Natural killer cell (primary cell): ENCODE measurements at regions not wholly inside any gene's neighbourhood (a gene's known extent, or its start where the extent isn't known, plus 50 kb on each side); places are given as distances from the start of the nearest gene placed in this dataset.
A peak's percentile ranks its signal among the peaks of the same experiment; 100 is the strongest.

ENCODE experiments used
- ATAC-seq, 3 donors: fragments of 150-1000 bp in 2 of 3; fragments of 200-7000 bp in 1 of 3; cut with Tn5 transposase; 1 replicate in 1 of 3; 2 replicates in 2 of 3; pipeline ENCODE4 v1.10.0; 2021; ENCODE audit warnings: mild to moderate bottlenecking in 2 of 3, moderate library complexity in 2 of 3
- DNase-seq, 2 donors: peaks; one replicate each; pipeline versions ENCODE4 v3.0.0 to v3.0.0-alpha.2; 2013 to 2021; ENCODE audit warnings: mixed read lengths in 1 of 2
- H3K27ac ChIP-seq: one replicate; pipeline ENCODE4 v1.5.1; 2013; ENCODE audit warnings: mild to moderate bottlenecking, low read length
- H3K27me3 ChIP-seq: one replicate; pipeline ENCODE4 v1.6.1; 2013; ENCODE audit warnings: low read length; ENCODE audit not compliant: control insufficient read depth, insufficient read depth
- H3K36me3 ChIP-seq: one replicate; pipeline ENCODE4 v1.6.1; 2013; ENCODE audit warnings: low read length; ENCODE audit not compliant: control insufficient read depth, insufficient read depth
- H3K4me1 ChIP-seq: one replicate; pipeline ENCODE4 v1.6.1; 2013; ENCODE audit warnings: low read length; ENCODE audit not compliant: control insufficient read depth, insufficient read depth
- H3K4me3 ChIP-seq: one replicate; pipeline ENCODE4 v1.5.1; 2013; ENCODE audit warnings: low read length
- H3K9me3 ChIP-seq: one replicate; pipeline ENCODE4 v1.6.1; 2013; ENCODE audit warnings: low read length; ENCODE audit not compliant: control insufficient read depth, insufficient read depth
- H3K27ac Mint-ChIP-seq, 2 donors: one replicate each; pipeline ENCODE4 v1.8.0; 2022; ENCODE audit warnings: mild to moderate bottlenecking in 2 of 2, mixed read lengths in 2 of 2, moderate library complexity in 1 of 2
- H3K27me3 Mint-ChIP-seq, 2 donors: one replicate each; pipeline ENCODE4 v1.8.0; 2022; ENCODE audit warnings: low read depth in 2 of 2, mixed read lengths in 2 of 2
- H3K36me3 Mint-ChIP-seq: one replicate; pipeline ENCODE4 v1.8.0; 2022; ENCODE audit warnings: mixed read lengths
- H3K4me1 Mint-ChIP-seq, 2 donors: one replicate each; pipeline ENCODE4 v1.8.0; 2022; ENCODE audit warnings: mixed read lengths in 2 of 2
- H3K4me3 Mint-ChIP-seq: one replicate; pipeline ENCODE4 v1.8.0; 2022; ENCODE audit warnings: mild to moderate bottlenecking, moderate library complexity, mixed read lengths
- H3K9me3 Mint-ChIP-seq, 2 donors: one replicate each; pipeline ENCODE4 v1.8.0; 2022; ENCODE audit warnings: mixed read lengths in 2 of 2
- CTCF ChIP-seq: fragments of 200-600 bp; IDR thresholded peaks from one replicate; pipeline ENCODE4 v1.8.0; 2022; ENCODE audit warnings: antibody characterized with exemption
- WGBS: methylation state at CpG from one replicate; pipeline ENCODE4 v1.1.7; 2013; ENCODE audit warnings: missing lambda C conversion rate; ENCODE audit not compliant: insufficient coverage; 5-methylcytosine and 5-hydroxymethylcytosine counted together
- intact Hi-C: fragments of 100-400 bp; cut with micrococcal nuclease; formaldehyde crosslinking; loops from one replicate; pipeline ENCODE4 v1.14.2; 2022

- ATAC-seq (no peak), DNase-seq (no peak)
- no peaks in the 10 kb centered on the region for H3K36me3 ChIP-seq
- intact Hi-C loops, result no loop called here
- Mint-ChIP-seq H3K4me1 (peaks cover 0 to 5% of the 10 kb centered on the region in 2 donors), H3K27ac (no peak overlapping the region), H3K27me3 (peaks cover 0 to 7% of the 10 kb centered on the region in 2 donors), H3K4me3 (no peak overlapping the region), H3K9me3 (no peaks in the 10 kb centered on the region), H3K36me3 (no peaks in the 10 kb centered on the region)
- WGBS, result 68% methylated on average over 3 of the region's 3 CpGs
- H3K9me3 ChIP-seq, result no peaks in the 10 kb centered on the region
- TF ChIP-seq CTCF, result no peak
- H3K27ac ChIP-seq, result no peak overlapping the region
- H3K27me3 ChIP-seq, result no peaks in the 10 kb centered on the region
- H3K4me1 ChIP-seq, result no peaks in the 10 kb centered on the region
- no peak overlapping the region for H3K4me3 ChIP-seq
Observed at GRCh38 chrX:20378233-20378920, 111.7 kb upstream of the RPS6KA3 start.

- Histone ChIP-seq H3K27me3 (no peaks in the 10 kb centered on the region), H3K36me3 (no peaks in the 10 kb centered on the region), H3K4me3 (no peak overlapping the region), H3K4me1 (no peaks in the 10 kb centered on the region), H3K9me3 (no peaks in the 10 kb centered on the region), H3K27ac (peak overlapping the region; percentile 56)
- Mint-ChIP-seq H3K4me3 (no peak overlapping the region), H3K27ac (no peak overlapping the region), H3K27me3 (peaks cover 0 to 3% of the 10 kb centered on the region in 2 donors), H3K4me1 (no peaks in the 10 kb centered on the region), H3K9me3 (no peaks in the 10 kb centered on the region), H3K36me3 (no peaks in the 10 kb centered on the region)
- no peak for DNase-seq
- ATAC-seq, result no peak
- TF ChIP-seq CTCF, result no peak
- intact Hi-C loops, result no loop called here
- WGBS, result 41% methylated on average over 4 of the region's 4 CpGs
Observed at GRCh38 chrX:20374900-20375438, 108.3 kb upstream of the RPS6KA3 start.

- DNase-seq (no peak), ATAC-seq (no peak)
- Histone ChIP-seq H3K4me3 (no peak overlapping the region), H3K27me3 (no peaks in the 10 kb centered on the region), H3K36me3 (no peaks in the 10 kb centered on the region), H3K27ac (peak overlapping the region; percentile 56), H3K9me3 (no peaks in the 10 kb centered on the region), H3K4me1 (no peaks in the 10 kb centered on the region)
- Mint-ChIP-seq H3K4me3 (no peak overlapping the region), H3K36me3 (no peaks in the 10 kb centered on the region), H3K27me3 (no peaks in the 10 kb centered on the region), H3K4me1 (no peaks in the 10 kb centered on the region), H3K27ac (no peak overlapping the region), H3K9me3 (no peaks in the 10 kb centered on the region)
- intact Hi-C loops, result no loop called here
- no peak for TF ChIP-seq CTCF
- 60% methylated on average over 1 of the region's 4 CpGs for WGBS
Observed at GRCh38 chrX:20374450-20374849, 107.7 kb upstream of the RPS6KA3 start.

GRCh38 chrX:20373063-20373462 is 106.4 kb upstream of the RPS6KA3 start:
- Mint-ChIP-seq H3K27ac (no peak overlapping the region), H3K36me3 (no peaks in the 10 kb centered on the region), H3K27me3 (no peaks in the 10 kb centered on the region), H3K4me1 (no peaks in the 10 kb centered on the region), H3K4me3 (no peak overlapping the region), H3K9me3 (no peaks in the 10 kb centered on the region)
- Histone ChIP-seq H3K9me3 (no peaks in the 10 kb centered on the region), H3K36me3 (no peaks in the 10 kb centered on the region), H3K4me3 (no peak overlapping the region), H3K4me1 (no peaks in the 10 kb centered on the region), H3K27ac (no peak overlapping the region), H3K27me3 (no peaks in the 10 kb centered on the region)
- TF ChIP-seq CTCF, result no peak
- ATAC-seq (no peak), DNase-seq (no peak)
- 72% methylated on average over 3 of the region's 6 CpGs for WGBS
- intact Hi-C loops, result no loop called here
